HEK293 (cell line): ENCODE measurements at regions not wholly inside any gene's neighbourhood (a gene's known extent, or its start where the extent isn't known, plus 50 kb on each side); places are given as distances from the start of the nearest gene placed in this dataset.

ENCODE experiments used
- BCL11A ChIP-seq: fragments of 450-650 bp; formaldehyde crosslinking; IDR thresholded peaks from 2 replicates; pipeline ENCODE4 v1.5.1; 2016; ENCODE audit warnings: low read depth, missing biosample characterization, missing genetic modification characterization
- CTCF ChIP-seq: fragments of 450-650 bp; formaldehyde crosslinking; IDR thresholded peaks from 2 replicates; pipeline ENCODE4 v1.5.1; 2016; ENCODE audit warnings: missing biosample characterization, missing genetic modification characterization
- ZNF555 ChIP-seq: fragments of 450-650 bp; formaldehyde crosslinking; conservative IDR thresholded peaks from 2 replicates; pipeline ENCODE4 v1.5.1; 2017; ENCODE audit warnings: missing biosample characterization, mild to moderate bottlenecking, missing genetic modification characterization, inconsistent platforms
- ZNF660 ChIP-seq: fragments of 450-650 bp; IDR thresholded peaks from 2 replicates; pipeline ENCODE4 v1.5.1; 2018; ENCODE audit warnings: missing biosample characterization, mild to moderate bottlenecking, missing genetic modification characterization
- TF ChIP-seq, protein P1 (sequence below): fragments of 450-650 bp; formaldehyde crosslinking; IDR thresholded peaks from 2 replicates; pipeline ENCODE4 v1.5.1; 2016; ENCODE audit warnings: missing biosample characterization, missing genetic modification characterization

GRCh38 chr2:12034382-12034781, 287.9 kb downstream of the LPIN1 start:
- TF ChIP-seq ZNF555 (no peak), CTCF (tag by site-specific recombination) (no peak), ZNF660 (tag by site-specific recombination) (no peak), BCL11A (no peak)
- TF ChIP-seq, protein P1, sequence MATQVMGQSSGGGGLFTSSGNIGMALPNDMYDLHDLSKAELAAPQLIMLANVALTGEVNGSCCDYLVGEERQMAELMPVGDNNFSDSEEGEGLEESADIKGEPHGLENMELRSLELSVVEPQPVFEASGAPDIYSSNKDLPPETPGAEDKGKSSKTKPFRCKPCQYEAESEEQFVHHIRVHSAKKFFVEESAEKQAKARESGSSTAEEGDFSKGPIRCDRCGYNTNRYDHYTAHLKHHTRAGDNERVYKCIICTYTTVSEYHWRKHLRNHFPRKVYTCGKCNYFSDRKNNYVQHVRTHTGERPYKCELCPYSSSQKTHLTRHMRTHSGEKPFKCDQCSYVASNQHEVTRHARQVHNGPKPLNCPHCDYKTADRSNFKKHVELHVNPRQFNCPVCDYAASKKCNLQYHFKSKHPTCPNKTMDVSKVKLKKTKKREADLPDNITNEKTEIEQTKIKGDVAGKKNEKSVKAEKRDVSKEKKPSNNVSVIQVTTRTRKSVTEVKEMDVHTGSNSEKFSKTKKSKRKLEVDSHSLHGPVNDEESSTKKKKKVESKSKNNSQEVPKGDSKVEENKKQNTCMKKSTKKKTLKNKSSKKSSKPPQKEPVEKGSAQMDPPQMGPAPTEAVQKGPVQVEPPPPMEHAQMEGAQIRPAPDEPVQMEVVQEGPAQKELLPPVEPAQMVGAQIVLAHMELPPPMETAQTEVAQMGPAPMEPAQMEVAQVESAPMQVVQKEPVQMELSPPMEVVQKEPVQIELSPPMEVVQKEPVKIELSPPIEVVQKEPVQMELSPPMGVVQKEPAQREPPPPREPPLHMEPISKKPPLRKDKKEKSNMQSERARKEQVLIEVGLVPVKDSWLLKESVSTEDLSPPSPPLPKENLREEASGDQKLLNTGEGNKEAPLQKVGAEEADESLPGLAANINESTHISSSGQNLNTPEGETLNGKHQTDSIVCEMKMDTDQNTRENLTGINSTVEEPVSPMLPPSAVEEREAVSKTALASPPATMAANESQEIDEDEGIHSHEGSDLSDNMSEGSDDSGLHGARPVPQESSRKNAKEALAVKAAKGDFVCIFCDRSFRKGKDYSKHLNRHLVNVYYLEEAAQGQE: no peak
